ENCODE measurements at regions not wholly inside any gene's neighbourhood (a gene's known extent, or its start where the extent isn't known, plus 50 kb on each side); places are given as distances from the start of the nearest gene placed in this dataset.

DNA sequence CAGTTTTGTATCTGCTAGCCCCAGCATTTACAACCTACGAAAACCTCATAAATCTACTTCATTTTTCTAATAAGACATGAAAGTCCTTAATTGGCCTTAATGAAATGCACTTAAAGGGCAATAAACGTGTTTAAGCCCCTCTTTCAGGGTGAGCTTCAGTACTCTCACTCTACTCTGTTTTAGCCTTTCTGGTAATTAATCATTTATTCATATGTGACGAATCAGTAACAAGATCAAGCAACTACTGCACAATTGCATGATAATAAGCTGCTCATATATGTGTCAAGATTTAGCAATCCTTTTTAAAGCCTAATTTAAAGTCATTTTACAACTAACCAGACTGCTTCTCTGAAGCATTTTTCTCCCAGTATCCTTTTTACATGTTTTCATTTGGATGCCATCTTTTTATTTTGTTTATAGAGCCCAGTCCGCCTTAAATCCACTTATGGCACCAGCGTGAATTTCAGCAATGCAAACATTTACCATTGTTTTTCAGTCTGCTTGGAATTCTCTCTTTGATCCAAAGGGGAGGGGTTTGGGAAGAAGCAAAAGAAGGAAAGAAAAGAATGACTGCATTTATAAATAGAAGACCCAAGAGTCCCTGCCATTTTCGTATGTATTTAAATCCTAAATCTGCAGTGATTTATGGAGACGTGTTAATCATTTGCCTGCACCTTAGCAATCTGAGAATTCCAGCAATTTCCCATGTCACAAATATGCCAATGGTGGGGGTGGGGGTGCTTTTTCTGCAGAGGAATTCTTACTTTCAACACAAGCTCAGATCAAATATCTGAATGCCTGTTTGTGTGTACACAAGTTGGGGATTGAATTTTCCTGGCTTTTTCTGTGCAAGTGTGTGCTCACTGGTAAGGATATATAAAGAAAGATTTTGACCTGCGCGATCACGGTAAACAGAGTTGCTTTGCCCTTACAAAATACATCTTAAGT is 230.8 kb upstream of the TBC1D5 start:
- TF ChIP-seq, protein P1, sequence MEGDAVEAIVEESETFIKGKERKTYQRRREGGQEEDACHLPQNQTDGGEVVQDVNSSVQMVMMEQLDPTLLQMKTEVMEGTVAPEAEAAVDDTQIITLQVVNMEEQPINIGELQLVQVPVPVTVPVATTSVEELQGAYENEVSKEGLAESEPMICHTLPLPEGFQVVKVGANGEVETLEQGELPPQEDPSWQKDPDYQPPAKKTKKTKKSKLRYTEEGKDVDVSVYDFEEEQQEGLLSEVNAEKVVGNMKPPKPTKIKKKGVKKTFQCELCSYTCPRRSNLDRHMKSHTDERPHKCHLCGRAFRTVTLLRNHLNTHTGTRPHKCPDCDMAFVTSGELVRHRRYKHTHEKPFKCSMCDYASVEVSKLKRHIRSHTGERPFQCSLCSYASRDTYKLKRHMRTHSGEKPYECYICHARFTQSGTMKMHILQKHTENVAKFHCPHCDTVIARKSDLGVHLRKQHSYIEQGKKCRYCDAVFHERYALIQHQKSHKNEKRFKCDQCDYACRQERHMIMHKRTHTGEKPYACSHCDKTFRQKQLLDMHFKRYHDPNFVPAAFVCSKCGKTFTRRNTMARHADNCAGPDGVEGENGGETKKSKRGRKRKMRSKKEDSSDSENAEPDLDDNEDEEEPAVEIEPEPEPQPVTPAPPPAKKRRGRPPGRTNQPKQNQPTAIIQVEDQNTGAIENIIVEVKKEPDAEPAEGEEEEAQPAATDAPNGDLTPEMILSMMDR (IDR thresholded peaks at IDR 0.05) = no peak
- Mint-ChIP-seq H3K4me1 (ENCODE audit: unreplicated experiment) (peaks cover 10% of the 10 kb centered on the region), H3K9me3 (ENCODE audit: unreplicated experiment) (no peaks in the 10 kb centered on the region), H3K4me3 (ENCODE audit: unreplicated experiment) (no peak overlapping the region), H3K27ac (ENCODE audit: unreplicated experiment) (no peak overlapping the region), H3K27me3 (ENCODE audit: unreplicated experiment) (no peaks in the 10 kb centered on the region), H3K36me3 (ENCODE audit: unreplicated experiment) (no peaks in the 10 kb centered on the region)
- no peak for DNase-seq (ENCODE audit: extremely low spot score, unreplicated experiment)

- H3K4me3 Mint-ChIP-seq (ENCODE audit: unreplicated experiment) = no peak overlapping the region
- H3K9me3 Mint-ChIP-seq (ENCODE audit: unreplicated experiment) = no peaks in the 10 kb centered on the region
These were observed 230.0 kb upstream of the TBC1D5 start for GRCh38 chr3:17972476-17972875.

GRCh38 chr3:17972030-17972429 is 229.6 kb upstream of the TBC1D5 start:
- peaks cover 10% of the 10 kb centered on the region for H3K4me1 Mint-ChIP-seq (ENCODE audit: unreplicated experiment)

More at GRCh38 chr3:17972476-17972875, 230.0 kb upstream of the TBC1D5 start:
- Mint-ChIP-seq H3K27me3 (ENCODE audit: unreplicated experiment) (no peaks in the 10 kb centered on the region), H3K27ac (ENCODE audit: unreplicated experiment) (no peak overlapping the region), H3K4me1 (ENCODE audit: unreplicated experiment) (peaks cover 10% of the 10 kb centered on the region), H3K36me3 (ENCODE audit: unreplicated experiment) (no peaks in the 10 kb centered on the region)
- no peak for DNase-seq (ENCODE audit: extremely low spot score, unreplicated experiment)
- TF ChIP-seq, protein P1 (IDR thresholded peaks at IDR 0.05) = no peak

GRCh38 chr3:17969985-17970568 is 227.6 kb upstream of the TBC1D5 start:
- no peaks in the 10 kb centered on the region for H3K27me3 Mint-ChIP-seq (ENCODE audit: unreplicated experiment)
- no peaks in the 10 kb centered on the region for H3K9me3 Mint-ChIP-seq (ENCODE audit: unreplicated experiment)
- H3K27ac Mint-ChIP-seq (ENCODE audit: unreplicated experiment) = no peak overlapping the region
- DNase-seq (ENCODE audit: extremely low spot score, unreplicated experiment) = no peak
- TF ChIP-seq, protein P1 (IDR thresholded peaks at IDR 0.05) = no peak
- H3K36me3 Mint-ChIP-seq (ENCODE audit: unreplicated experiment) = no peaks in the 10 kb centered on the region
- peaks cover 10% of the 10 kb centered on the region for H3K4me1 Mint-ChIP-seq (ENCODE audit: unreplicated experiment)
- no peak overlapping the region for H3K4me3 Mint-ChIP-seq (ENCODE audit: unreplicated experiment)

More at GRCh38 chr3:17972030-17972429, 229.6 kb upstream of the TBC1D5 start:
- TF ChIP-seq, protein P1 (IDR thresholded peaks at IDR 0.05) = no peak
- Mint-ChIP-seq H3K9me3 (ENCODE audit: unreplicated experiment) (no peaks in the 10 kb centered on the region), H3K27ac (ENCODE audit: unreplicated experiment) (no peak overlapping the region), H3K27me3 (ENCODE audit: unreplicated experiment) (no peaks in the 10 kb centered on the region), H3K36me3 (ENCODE audit: unreplicated experiment) (no peaks in the 10 kb centered on the region), H3K4me3 (ENCODE audit: unreplicated experiment) (no peak overlapping the region)
- no peak for DNase-seq (ENCODE audit: extremely low spot score, unreplicated experiment)

DNA sequence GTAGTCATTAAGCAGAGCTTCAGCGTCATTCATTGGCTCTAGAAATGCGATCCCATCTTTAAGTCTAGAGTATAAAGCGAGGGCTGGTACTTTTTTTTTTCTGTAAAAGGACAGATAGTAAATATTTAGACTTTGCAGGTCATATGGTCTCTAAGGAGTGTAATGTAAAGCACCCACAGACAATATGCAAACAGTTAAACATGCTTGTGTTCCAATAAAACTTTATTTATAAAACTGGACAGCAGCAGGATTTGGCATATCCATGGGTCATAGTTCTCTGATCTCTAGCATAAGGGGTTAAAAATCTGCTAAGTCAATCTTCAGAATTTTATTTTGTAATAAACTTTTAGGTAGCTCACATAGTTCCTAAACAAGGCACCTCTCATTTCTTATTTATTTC is 226.8 kb upstream of the TBC1D5 start:
- Mint-ChIP-seq H3K27me3 (ENCODE audit: unreplicated experiment) (no peaks in the 10 kb centered on the region), H3K9me3 (ENCODE audit: unreplicated experiment) (no peaks in the 10 kb centered on the region)

More for the DNA sequence above, 226.8 kb upstream of the TBC1D5 start:
- Mint-ChIP-seq H3K36me3 (ENCODE audit: unreplicated experiment) (no peaks in the 10 kb centered on the region), H3K4me1 (ENCODE audit: unreplicated experiment) (peaks cover 10% of the 10 kb centered on the region), H3K27ac (ENCODE audit: unreplicated experiment) (no peak overlapping the region), H3K4me3 (ENCODE audit: unreplicated experiment) (no peak overlapping the region)
- DNase-seq (ENCODE audit: extremely low spot score, unreplicated experiment) = no peak
- TF ChIP-seq, protein P1 (IDR thresholded peaks at IDR 0.05) = no peak
